DMS 273 (cell line): ENCODE measurements at regions not wholly inside any gene's neighbourhood (a gene's known extent, or its start where the extent isn't known, plus 50 kb on each side); places are given as distances from the start of the nearest gene placed in this dataset.
"Not testable (repeated sequence)": the region's sequence is repeated elsewhere in the genome, so short reads cannot be mapped to it uniquely, and the experiment has no call there.

Experiments used
- DNase-seq: peaks from one replicate; lab custom pipeline; 2025; ENCODE audit not compliant: unreplicated experiment; lab: John Stamatoyannopoulos, UW

DNA sequence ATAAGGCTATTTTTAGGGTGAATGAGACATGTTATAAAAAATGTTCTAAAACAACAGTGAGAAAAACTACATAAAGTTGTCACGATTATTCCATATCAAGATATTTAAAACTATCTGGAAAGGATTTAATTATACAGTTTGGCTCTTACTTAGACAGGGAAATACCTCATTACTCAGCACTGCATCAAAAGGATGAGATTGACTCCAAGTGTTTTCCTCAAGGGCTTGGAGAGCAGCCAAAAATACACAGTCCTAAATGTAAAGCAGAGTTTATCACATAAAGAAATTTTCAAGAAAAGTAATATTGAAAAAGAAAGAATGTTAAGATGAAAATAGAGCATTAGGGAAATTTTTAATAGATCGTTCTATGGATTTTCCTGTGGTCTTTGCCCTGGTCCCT, 285.5 kb upstream of the NETO1 start:
- no peak for DNase-seq

DNA sequence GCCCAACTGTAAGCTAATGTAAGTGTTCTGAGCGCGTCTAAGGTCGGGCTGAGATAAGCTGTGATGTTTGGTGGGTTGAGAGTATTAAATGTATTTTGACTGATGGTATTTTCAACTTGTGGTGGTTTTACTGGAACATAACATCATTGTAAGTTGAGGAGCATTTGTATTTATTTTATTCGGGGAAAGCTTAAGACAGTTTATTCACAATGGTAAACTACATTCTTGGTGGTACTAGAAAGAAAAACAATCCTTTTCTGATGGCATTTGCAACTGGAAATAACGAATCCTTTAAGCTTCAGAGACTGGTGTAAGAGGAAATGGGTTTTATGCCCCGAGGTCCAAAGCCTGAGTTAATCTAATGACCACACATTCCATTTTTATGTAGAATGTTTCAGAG, 283.3 kb upstream of the NETO1 start:
- no peak for DNase-seq

DNA sequence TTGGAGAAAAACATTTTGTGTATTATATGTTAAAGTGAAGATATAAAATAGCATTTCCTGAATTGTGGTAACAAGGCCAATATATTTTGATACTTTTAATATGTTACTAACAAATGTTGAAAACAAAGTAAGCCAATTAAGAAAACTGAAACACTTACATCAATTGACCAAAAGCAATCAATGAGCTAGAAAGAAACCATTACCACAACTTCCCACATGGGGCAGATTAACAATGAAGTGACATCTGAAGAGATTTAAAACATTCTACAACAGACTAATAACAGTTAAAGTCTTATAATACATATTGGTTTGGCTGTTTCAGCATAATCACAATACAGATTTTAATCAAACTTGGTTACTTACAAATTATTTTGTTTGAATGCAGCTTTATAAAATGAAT, 282.4 kb upstream of the NETO1 start:
- DNase-seq = no peak

DNA sequence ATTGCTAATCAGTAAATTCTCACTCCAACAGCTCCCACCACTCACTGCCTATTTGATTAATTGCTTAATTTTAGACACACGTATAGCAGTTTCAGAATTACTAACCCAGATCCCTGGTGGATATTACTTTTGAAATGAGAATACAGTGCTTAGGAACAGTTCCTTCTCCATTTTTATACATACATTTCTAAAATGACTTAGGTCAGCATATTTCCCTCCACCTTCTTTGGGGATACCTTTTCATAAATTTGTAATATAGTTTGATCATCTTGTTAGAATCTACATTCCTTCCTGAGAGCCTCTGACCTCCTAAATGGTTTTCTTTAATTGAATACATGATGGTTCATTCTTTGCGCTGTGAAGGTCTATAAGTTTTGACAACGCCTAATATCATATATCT, 279.8 kb upstream of the NETO1 start:
- DNase-seq = no peak

DNA sequence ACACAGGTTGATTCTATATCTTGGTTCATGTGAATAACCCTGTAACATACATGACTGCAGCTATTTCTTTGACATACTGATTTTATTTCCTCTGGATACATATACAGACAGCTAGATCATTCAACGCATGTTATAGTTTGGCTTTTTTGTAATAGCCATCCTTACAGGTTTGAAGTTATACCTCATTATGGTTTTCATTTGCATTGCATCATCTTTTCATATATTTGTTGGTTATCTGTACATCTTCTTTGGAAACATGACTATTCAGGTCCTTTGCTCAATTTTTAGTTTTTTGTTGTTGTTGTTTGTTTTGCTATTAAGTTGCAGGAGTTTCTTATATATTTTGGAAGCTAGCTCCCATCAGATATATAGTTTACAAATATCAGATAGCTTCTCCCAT, 276.2 kb upstream of the NETO1 start:
- DNase-seq = no peak

DNA sequence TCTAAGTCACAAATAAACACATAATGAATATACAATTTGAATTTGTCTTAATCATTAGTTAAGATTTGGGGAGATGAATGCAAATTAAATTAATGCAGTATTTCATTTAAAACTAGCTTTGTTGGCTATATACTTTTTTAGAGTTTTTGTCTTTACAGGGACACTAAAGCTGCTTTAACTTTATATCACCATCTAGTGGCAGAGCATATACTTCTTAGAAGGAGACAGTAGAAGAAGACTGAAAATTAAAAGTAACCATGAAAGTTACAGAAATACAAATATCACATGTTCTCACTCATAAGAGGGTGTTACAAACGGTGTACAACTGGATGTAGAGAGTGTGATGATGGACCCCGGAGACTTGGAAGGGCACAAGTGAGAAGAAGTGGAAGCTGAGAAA, 268.3 kb upstream of the NETO1 start:
- peak; percentile 12 for DNase-seq

DNA sequence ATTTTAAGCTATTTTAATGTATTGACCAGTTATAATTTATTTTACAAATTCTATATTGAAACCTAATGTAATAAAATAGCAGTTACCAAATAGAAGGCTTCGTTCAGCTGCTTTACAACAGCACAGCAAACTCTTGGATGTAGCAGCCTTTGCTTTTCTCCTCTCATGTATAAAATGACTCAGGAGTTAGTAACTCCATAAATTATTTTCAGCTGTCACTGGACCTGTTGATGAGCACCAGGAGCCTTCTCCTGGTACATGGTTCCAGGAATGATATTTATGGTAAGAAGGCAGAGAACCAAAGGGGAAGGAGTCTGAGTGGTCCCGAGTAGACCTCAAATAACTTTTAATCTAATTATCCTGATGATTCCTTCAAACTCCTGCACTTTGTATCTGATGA, 256.4 kb upstream of the NETO1 start:
- no peak for DNase-seq

DNA sequence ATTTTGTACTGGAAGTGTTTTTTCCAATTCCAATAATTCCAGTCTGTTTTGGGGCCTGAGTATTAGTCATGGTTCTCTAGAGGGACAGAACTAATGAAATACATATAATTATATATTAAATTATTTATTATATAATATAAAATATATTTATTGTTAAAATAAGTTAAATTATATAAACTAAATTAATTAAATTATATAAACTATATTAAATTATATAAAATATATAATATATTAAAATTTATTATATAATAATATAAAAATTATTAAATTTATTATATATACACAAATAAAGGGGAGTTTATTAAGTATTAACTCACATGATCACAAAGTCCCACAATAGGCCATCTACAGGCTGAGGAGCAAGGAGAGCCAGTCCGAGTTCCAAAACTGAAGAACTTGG, 253.4 kb upstream of the NETO1 start:
- DNase-seq = no peak

DNA sequence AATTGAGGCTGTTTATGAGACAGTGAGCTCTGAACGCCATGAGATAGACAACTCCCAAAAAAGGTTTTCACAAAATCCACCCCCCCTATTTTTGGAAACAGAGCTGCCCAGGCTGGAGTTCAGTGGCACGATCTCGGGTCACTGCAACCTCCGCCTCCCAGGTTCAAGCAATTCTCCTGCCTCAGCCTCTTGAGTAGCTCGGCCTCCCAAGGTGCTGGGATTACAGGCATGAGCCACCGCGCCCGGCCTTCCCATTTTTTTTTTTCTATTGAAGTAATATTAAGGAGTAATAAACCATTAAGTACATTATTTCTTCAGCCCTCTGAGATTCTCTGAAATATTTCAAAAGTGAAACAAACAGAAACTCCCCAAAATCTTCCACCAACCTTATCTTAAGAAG, 252.8 kb upstream of the NETO1 start:
- no peak for DNase-seq

DNA sequence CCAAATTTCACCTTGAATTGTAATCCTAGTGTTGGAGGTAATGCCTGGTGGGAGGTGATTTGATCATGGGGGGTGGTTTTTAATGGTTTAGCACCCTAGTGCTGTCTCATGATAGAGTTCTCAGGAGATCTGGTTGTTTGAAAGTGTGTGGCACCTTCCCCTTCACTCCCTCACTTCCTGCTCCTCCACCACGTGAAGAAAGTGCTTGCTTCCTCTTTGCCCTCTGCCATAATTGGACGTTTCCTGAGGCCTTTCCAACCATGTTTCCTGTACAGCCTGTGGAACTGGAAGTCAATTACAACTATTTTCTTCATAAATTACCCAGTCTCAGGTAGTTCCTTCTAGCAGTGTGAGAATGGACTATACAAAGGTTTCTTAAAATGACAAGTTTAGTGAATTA, 251.8 kb upstream of the NETO1 start:
- DNase-seq = no peak

DNA sequence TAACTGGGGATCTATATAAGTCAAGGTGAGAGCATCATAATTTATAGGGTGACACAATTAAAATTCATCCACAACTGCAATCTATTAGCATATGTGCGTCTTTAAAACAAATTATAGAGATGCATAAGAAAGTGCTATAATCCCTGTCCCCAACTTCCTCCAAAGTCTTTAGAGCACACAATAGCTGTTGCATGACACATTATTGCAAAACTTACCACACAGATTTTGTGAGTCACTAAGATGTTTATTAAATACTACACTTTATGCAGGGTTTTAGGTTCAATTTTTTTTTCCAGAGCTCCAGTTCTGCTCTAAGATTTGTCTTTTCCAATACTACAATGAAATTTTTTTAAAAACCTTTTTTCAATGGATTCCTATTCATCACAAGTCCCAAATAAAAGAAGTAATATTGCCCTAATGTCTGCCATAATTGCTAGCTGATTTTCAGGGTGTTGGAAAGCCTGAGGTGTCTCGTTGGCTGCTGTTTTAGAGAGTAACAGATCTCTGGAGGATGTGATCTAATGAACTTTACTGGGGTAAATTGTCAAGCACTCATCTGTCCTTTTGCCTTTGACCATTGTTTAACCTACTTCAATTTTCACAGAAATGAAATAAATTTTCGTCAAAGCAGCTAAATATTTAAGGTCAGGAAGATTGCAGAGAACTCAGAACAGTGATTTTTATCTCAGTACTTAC, 250.5 kb upstream of the NETO1 start:
- DNase-seq = no peak

DNA sequence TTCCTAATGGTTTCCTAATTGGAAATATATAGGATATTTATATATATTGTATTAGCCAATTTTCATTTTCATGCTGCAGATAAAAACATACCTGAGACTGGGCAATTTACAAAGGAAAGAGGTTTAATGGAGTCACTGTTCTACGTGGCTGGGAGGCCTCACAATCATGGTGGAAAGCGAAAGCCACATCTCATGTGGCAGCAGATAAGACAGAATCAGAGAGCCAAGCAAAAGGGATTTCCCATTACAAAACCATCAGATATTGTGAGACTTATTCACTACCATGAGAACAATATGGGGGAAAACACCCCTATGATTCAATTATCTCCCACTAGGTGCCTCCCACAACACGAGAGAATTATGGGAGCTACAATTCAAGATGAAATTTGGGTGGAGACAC, 242.5 kb upstream of the NETO1 start:
- DNase-seq = no peak

DNA sequence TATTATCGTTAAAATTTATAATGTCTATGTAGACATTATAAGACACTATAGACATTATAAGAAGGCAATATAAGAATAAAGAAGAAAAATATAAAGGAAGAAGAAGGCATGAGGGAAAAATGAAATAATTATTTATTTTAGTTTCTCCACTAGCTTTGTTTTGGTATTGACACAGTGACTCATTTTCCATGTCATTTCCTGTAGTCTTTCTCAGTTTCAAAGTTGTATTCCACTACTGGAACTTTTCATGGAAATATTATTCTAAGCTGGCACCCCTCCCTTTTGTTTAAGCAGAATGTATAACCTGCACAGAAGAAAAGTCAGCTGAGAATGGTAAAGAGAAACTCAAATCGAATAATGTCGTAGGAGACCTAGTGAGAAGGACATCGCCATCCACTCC, 234.2 kb upstream of the NETO1 start:
- DNase-seq = no peak

DNA sequence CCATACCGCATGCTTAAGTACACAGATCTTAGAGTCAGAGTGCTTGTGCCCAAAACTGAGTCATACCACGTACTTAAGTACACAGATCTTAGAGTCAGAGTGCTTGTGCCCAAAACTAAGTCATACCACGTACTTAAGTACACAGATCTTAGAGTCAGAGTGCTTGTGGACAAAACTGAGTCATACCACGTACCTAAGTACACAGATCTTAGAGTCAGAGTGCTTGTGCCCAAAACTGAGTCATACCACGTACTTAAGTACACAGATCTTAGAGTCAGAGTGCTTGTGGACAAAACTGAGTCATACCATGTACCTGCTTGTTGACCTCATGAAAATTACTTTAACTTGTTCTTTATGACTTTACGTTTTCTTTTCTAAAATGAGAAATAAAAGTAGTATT, 233.7 kb upstream of the NETO1 start:
- not testable (repeated sequence) for DNase-seq

DNA sequence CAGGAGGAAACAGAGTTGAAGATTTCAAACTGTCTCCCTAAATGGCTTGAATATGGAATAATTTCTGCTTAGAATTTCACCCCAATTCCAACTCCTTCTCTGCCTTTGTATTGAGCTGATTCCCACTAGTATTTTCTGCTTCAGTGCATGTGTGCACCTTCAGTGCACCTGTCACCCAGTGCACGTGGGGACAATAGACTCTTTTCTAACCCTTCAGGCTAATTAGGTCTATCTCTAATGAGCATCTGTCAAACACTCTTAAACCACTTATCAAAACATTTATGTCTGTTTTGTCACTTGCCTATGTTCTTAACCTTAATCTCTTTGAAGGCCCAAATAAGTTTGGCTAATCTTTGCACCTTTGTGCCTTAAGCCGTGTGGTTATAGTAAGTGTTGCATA, 232.0 kb upstream of the NETO1 start:
- no peak for DNase-seq

DNA sequence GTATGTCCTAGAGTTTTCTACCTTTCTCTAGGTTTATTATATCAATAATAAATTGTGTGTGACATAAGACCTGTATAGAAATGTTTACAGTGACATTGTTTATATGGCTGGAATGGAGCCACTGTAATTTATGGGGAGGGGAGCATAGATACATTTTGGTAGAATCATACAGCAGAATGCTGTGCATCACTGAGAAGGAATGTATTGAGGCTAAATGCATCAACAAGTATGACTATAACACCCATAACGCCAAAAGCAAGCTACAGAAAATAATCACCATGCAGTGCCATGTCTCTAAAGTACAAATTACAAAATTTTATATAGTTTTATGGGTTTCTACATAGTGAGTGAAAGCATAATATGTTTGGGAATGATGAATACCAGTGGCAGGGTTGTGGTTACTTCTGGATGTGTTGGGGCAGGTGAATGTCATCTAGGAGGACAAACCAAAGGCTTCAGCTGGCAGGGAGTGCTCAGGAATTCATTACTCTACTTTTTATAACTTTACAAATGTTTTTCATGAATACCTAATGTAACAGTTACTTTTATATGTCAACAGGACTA, 226.0 kb upstream of the NETO1 start:
- no peak for DNase-seq

DNA sequence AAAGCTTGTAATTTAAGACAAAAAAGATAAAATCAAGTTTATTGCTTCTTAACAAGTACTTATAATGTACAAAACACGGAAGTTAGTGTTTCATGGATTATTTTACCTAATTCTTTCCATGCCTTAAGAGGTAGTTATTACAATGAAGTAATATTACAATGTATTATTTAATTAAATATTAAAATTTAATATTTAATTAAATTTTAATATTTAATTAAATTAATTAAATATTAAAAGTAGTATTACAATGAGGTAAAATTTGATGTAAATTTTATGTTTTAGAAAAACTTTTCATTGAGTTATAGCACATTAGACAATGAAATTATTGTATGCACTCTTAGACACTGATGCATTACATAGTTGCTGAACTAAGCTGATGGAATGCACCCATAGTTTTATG, 220.7 kb upstream of the NETO1 start:
- DNase-seq = no peak

DNA sequence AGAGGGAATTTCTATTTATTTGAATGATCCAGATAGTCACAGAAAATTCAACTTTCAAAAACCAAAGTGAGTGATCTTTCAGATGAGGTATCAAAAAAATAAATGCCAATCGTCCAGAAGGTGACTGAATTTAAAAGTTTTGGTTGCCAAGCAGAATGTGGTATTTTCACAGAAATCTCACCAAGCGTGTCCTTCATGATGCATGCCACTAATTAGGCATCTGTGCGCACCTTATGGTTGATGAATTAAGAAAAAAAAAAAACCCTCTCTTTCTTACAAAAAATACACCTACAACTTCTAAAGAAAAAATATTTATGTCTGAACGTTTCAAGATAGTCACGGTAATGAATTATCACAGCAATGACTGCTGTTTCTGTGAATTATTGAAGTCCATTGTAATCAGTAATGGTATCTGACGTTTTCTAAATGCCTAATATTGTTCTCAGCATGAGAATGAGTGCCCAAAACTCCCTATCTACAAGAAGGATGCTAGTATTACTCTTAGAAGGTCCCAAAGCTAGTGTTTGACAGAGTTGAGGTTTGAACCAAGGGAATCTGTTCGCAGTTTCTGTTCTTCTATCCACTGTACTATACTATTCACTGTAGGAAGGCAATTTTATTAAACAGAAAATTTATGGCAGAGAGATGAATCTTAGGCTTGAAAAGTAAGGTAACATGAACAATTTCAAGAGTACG, 219.6 kb upstream of the NETO1 start:
- no peak for DNase-seq

DNA sequence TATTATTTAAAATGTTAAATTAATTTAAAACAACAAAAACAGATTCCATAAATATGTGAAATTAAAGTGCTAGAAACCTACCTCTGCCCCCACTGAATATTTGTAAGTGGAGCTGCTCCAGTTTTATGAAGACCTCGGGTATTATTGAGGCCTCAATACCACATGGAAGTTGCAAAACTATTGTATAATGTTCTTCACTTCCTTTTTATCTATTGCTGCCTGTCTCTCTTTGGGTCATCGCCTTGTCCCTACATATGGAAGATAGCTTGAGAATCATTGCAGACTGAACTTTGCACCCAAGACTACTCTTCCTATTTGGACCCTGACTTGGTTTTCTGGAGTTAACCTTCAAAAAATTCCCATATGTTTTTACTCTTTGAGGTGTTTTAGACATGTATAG, 212.1 kb upstream of the NETO1 start:
- DNase-seq = no peak

DNA sequence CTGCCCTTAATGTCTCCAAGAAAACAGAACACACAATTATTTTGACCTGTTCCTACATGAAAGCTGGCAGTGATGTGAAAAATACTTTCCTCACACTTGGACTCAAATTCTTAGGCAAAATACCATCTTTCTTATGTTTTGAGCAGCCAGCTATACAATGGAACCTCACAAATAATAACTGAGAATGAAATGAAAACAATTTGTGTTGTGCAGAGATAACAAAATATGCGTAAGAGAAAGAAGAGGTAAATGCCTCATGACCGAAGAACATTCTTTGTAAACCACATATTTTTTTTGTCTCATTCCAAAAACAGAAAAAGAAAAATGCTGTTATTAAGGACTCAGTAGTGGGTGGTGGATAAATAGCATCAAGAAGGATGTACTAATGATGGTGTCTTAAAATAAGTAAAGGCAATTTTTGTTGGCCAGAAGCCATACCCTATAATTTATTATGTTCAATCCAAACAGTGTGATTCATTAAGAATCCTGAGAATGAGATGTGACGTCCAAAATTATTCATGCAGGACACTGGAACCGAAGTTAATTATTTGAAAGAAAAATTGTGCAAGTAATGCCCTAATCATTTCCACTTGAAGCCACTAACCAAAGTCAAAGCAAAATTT, 193.0 kb upstream of the NETO1 start:
- no peak for DNase-seq

DNA sequence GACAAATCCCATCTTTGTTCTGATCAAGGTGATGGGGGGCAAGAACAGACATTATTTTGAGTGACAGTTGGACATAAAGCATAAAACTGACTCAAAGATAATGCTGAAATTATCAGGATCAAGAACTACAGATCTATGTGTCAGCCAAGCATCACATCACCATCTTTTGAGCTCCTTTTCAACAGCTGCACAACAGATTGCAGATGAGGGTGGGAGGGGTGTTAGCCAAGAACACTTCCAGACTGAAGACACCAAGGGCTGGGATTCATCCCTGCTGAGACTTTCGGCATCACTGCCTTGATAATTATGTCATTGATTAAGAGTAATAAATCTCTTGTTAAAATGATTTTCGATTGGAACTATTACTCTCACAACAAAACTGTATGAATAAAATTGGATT, 191.5 kb upstream of the NETO1 start:
- DNase-seq = no peak

DNA sequence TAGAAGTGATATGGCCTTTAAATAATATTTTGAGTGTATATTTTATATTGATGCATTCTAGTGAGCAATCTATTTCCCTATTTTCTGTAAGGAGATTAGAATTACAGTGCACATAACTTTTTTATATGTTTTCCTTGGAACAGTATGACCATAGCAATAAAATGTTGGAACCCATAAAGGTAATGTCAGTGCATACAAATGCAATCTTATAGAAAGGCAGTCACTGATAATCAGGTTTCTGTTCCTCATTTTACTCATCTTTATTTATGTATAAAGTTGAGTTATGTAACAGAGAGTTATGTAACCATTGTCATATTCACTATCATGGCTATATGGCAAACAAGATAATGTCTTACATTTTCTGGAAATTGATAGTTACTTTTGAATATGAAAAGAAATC, 179.9 kb upstream of the NETO1 start:
- DNase-seq = no peak
